ENCODE measurements at regions not wholly inside any gene's neighbourhood (a gene's known extent, or its start where the extent isn't known, plus 50 kb on each side); places are given as distances from the start of the nearest gene placed in this dataset.

- TF ChIP-seq EP300 (IDR thresholded peaks at IDR 0.05) (no peak), POLR2A (IDR thresholded peaks at IDR 0.05) (no peak), CTCF (IDR thresholded peaks at IDR 0.05) (no peak)
Measured at GRCh38 chr19:29297381-29297780, 84.4 kb upstream of the UQCRFS1 start.
